ENCODE measurements at regions not wholly inside any gene's neighbourhood (a gene's known extent, or its start where the extent isn't known, plus 50 kb on each side); places are given as distances from the start of the nearest gene placed in this dataset.

GRCh38 chr20:22795871-22796270, 211.5 kb upstream of the FOXA2 start:
- DNase-seq = no peak

GRCh38 chr20:22796469-22797077, 212.2 kb upstream of the FOXA2 start:
- DNase-seq = no peak

GRCh38 chr20:22797103-22797502, 212.7 kb upstream of the FOXA2 start:
- no peak for DNase-seq

GRCh38 chr20:22799687-22800086, 215.3 kb upstream of the FOXA2 start:
- DNase-seq = no peak

DNA sequence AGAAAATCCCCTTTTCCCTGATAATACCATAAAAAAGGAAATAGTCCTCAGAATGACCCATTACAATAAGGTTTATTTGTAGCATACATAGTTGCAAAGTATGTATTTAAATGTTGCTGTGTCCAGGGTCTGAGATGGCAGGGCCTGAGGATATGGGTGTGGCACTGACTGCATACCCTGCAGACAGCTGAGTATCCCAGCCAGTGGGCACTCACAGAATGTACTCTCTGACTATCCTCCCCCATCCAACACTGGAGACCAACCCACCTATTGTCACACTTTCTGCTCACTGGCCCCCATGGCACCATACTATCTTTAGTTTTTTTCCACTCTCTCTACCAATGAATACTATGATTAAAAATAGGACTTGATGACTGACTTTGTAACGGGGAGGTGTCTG, 215.8 kb upstream of the FOXA2 start:
- no peak for DNase-seq

DNA sequence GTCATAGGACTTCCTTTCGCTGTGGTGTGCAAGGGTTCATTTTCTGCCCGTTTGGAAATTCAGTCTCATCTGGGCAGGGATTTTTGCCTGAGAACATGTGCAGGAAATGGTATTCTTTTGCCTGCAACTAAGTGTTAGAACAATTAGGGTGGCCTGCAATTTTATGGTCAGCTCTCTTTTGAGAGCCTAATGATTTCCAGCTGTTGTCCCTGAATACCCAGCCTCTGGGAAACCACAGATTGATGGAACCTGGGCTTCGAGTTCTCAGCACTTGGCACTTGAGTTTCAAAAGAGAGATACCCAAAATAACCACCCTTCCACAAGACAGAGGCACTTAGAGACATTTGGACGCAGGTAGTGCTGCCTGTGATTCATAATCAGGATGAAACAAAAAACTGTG, 217.2 kb upstream of the FOXA2 start:
- DNase-seq = no peak

- no peak for DNase-seq
Observed at GRCh38 chr20:22802296-22802695, 217.9 kb upstream of the FOXA2 start.

DNA sequence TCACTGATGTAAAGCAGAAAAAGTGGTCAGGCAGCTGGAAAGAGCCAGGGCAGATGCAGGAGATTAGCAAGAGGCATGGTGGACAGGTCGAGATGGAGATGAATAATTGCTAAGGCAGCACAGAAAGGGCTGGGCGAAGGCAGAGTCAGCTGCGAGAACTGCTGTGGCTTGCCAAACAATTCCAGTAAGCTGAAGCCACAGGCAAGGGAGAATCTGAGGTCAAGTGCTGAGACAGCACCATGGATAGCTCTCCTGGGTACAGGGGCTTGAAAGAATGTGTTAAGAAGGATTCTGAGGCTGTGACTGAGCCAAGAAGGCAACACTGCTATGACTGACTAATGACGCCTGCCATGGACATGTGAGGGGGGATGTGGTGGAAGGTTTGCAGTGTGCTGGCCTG, 220.8 kb upstream of the FOXA2 start:
- no peak for DNase-seq

GRCh38 chr20:22805996-22806395, 221.6 kb upstream of the FOXA2 start:
- DNase-seq = no peak

DNA sequence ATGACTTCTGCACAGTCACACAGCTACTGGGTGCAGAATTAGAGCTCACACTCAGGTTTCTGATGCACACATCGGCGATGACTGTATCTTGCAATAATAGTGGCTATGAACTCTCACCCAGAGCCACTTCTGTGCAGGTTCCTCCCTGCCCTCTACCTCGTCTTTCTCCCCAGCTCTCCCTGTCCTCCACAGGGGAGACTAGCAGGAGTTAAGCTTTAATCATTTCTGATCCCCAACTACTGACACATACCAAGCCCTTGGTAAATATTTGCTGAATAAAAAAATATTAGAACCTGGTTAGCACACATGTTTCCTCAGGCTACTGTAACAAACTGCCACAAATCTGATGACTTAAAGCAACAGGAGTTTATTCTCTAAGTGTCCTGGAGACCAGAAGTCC, 222.7 kb upstream of the FOXA2 start:
- no peak for DNase-seq

DNA sequence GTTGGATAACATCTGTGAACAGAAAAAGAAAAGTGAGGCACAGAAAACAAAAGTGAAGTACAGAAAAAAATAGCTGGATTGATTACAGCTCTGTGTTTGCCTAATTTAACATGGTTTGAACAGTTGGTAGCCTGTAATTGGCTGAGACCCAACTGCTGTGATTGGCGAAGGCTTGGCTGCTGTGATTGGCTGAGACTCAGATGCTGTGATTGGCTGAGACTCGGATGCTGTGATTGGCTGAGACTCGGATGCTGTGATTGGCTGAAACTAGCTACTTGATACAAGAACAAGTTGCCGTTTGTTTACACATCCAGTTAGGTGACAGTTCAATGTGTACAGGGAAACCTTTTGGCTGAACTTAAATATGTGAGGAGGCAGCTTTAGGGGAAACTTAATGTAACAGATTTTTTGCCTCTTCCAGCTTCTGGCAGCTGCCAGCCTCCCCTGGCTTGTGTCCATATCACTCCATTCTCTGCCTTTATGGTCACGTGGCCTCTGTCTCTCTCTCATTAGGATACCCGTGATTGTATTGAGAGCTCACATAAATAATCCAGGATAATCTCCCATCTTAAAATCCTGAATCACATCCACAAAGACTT, 223.4 kb upstream of the FOXA2 start:
- DNase-seq = no peak

GRCh38 chr20:22808628-22809027, 224.3 kb upstream of the FOXA2 start:
- DNase-seq = no peak

DNA sequence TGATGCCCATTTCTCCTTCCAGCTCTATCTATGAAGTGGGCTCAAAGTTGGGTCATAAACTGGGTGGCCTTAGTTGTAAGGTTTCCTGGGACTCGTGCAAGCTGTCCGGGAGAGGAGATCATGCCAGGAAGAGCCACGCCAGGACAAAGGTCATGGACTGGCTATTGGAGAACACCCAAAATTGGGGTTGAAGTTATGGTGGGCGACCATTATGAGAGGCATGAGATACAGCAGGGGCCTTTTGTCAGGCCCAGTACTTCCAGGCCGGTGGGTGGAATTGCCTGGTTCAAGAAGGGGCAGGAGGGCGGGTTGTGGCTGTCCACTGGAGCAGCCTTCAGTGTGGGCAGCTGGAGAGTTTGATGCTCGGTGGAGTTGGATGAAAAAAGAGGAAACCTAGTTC, 225.1 kb upstream of the SSTR4 start:
- no peak for DNase-seq

DNA sequence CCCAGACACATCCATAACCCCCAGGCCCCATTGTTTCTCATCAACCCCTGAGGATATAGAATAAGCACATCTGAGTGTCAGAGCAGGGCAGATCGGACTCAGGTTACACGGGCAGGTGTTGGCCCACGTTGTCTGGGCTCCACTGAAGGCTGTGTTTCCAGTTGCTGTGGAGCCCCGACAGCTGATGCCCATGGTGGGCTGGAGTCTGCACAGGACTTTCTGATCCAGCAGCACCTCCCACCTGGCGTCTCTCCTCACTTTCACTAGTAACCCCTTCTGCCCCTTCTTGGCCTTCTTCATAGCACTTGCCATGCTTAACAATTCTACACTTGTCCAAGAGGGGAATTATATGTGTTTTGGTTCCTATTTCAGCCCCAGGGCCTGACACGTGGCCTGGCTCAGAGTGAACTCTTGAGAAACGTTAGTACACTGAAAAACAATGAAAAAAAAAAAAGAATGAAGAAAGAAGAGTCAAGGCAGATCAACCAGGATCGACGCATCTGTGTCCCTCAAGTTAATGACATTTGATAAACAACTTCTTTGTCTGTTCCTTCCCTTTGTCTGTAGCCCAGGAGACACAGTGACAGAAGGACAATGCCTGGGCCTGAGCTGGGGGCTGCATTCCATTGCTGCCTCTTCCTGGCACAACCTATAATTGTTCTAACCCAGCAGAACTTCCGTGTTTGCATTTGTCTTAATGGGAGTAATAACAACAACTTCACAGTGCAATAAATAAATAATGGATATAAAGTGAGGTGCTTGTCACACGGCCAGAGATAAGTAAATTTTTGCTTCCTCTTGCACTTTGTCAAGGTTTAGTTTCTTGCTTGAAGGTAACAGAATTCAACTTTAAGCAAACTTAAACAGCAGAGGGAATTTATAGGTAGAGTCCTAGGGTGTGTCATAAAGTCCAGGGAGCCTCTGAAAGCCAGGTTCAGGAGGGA, 224.2 kb upstream of the SSTR4 start:
- no peak for DNase-seq

GRCh38 chr20:22814471-22815205, 220.5 kb upstream of the SSTR4 start:
- DNase-seq = no peak

DNA sequence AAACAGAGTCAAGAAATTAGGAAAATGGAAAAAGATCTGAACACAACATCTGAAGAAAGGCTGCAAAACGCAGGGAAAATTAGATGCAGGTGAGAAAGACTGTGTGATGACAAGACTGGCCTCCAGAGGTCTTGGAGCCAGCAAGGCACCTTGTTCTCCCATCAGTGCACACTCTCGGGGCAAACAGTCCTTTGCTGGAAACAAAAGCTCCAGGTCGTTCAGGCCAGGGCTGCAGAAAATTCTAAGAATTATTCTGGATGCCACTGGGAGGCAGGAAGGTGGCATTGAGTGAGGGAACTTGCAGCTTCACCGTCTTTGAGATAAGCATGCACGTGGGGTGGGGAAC, 219.9 kb upstream of the SSTR4 start:
- DNase-seq = no peak

- no peak for DNase-seq
Observed at GRCh38 chr20:22815603-22816315, 219.4 kb upstream of the SSTR4 start.

DNA sequence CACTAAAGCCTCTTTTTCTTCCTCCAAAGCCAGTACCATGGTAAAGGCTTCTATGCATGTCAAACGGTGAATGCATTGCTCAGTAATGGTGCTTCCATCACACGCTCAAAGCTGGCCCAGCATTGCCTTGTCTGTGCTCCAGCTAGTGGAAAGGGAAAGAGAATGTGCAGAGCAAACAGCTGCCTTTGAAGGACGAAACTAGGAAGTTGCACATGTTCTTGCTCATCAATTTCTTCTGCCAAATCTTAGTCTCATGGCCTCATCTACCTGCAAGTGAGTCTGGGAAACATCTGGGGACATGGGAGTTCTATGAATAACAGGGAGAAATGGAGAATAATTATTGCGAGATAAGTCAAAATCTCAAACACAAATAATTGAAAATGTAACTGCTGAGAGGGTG, 216.5 kb upstream of the SSTR4 start:
- no peak for DNase-seq

DNA sequence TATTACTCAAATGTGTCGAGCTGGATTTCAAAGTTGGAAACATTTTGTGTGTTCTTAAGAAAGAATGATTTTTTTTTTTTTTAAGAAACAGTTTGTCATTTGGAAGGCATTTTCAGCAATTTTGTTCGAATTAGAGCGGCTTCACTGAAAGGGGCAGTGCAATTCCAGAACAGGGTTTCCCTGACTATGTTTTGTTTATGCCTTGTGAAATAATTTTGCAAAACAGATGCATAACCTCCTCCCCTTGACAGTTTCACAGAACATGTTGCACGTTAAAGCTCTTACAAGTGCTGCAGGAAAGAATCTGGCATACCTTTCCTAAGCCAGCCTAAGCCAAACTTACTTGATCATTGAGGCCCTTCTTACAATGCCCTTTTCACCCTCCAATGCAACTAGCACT, 216.0 kb upstream of the SSTR4 start:
- DNase-seq = no peak

DNA sequence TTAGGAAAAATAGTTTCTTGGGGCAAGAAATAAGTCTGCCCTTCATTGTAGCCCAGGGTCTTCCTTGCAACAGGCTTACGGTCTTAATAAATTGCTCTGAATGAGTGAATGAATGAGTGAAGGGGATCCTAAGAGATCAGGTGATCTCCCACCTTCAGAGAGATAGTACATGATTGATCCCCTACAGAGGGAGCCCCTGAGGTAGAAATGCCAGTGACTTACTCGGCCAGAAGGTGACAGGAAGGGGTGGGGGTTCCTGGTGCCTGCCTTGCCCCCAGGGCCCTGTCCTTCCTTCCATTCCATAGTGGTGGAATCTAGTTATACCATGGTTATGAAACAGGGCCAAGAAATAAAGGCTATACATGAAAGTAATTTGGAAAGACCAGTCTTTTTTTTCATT, 215.3 kb upstream of the SSTR4 start:
- DNase-seq = no peak

DNA sequence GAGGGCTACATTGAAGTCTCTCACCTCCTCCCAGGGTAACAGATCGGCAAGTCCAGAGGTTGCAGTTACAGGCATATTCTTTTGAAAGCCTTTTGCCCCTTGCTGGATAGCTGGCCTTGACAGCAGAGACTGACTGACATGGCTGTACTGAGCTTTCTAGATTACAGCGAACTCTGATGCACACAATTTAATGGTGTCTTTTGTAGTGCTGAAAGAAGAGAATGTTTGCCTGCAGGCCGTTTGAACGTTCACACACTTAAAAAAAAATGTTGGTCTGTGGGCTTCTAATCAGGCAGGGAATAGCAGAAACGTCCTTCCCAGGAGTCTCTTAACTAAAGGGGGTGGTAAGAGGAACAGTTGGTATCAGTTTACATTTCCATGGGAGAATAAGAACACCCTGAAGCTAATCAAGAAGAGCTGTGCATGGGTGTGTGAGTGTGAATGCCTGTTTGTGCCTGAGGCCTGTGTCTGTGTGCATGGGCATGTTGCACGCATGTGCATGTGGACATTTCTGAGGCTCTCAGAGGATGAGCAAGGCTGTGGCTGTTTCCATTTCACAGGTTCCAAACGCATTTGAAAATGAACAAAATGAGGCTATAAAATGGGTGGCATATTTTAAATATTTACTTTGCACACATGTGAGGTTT, 213.9 kb upstream of the SSTR4 start:
- no peak for DNase-seq

- DNase-seq = no peak
Observed at GRCh38 chr20:22821796-22822195, 213.3 kb upstream of the SSTR4 start.
